ENCODE measurements at regions not wholly inside any gene's neighbourhood (a gene's known extent, or its start where the extent isn't known, plus 50 kb on each side); places are given as distances from the start of the nearest gene placed in this dataset.

DNA sequence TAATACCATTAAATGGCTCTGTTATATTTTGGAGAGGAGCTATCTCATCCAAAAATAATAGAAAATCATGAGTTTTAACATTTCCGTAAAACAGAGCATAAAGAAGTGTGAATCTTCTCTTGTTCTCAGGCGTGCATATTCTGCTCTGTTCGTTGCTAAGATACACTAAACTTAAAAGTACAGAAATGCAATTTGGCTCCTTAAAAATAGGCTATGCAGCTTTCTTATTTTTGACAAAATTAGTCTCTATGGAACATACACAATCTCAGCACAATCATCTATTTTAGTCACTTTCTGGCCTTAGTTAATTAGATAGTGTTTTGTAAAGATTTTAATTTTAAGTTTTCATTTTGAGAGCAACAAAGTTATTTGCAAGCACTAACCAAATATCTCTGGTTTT, 79.0 kb upstream of the USP25 start:
- TF ChIP-seq CTCF (conservative IDR thresholded peaks at IDR 0.05; ENCODE audit: low read depth, low read length) (no peak), SMC3 (IDR thresholded peaks at IDR 0.05; ENCODE audit: low read depth, low read length) (no peak), USF2 (IDR thresholded peaks at IDR 0.05; ENCODE audit: low read depth, low read length) (no peak), MXI1 (IDR thresholded peaks at IDR 0.05; ENCODE audit: borderline replicate concordance, low read depth, low read length) (no peak), CEBPB (IDR thresholded peaks at IDR 0.05; ENCODE audit: low read depth, low read length) (no peak), RFX5 (IDR thresholded peaks at IDR 0.05; ENCODE audit: low read depth, low read length) (no peak)

Measured in IMR-90 (cell line).